GM12878 (cell line): ENCODE measurements at regions not wholly inside any gene's neighbourhood (a gene's known extent, or its start where the extent isn't known, plus 50 kb on each side); places are given as distances from the start of the nearest gene placed in this dataset.

Experiments
- BHLHE40 ChIP-seq, 2 experiments: fragments of 450-650 bp in 1 of 2; IDR thresholded peaks; 2 replicates each; pipeline ENCODE4 v1.6.1; 2011 to 2017; ENCODE audit warnings: low read depth in 2 of 2, borderline replicate concordance in 1 of 2, improper control_type of control experiment in 1 of 2, low read length in 1 of 2, mild to moderate bottlenecking in 1 of 2
- CUX1 ChIP-seq: IDR thresholded peaks from 2 replicates; pipeline ENCODE4 v1.6.1; 2012; ENCODE audit warnings: improper control_type of control experiment, low read depth, low read length; ENCODE audit not compliant: insufficient replicate concordance
- ETV6 ChIP-seq, 2 experiments: fragments of 450-650 bp in 1 of 2; IDR thresholded peaks in 1 of 2; conservative IDR thresholded peaks in 1 of 2; 2 replicates each; pipeline ENCODE4 v1.6.1; 2014; ENCODE audit warnings: antibody characterized with exemption in 1 of 2, borderline replicate concordance in 1 of 2, low read depth in 1 of 2, mild to moderate bottlenecking in 1 of 2, moderate library complexity in 1 of 2
- IKZF1 ChIP-seq: fragments of 450-650 bp; conservative IDR thresholded peaks from 2 replicates; pipeline ENCODE4 v1.6.1; 2017; ENCODE audit warnings: antibody characterized with exemption, mild to moderate bottlenecking
- NFXL1 ChIP-seq: fragments of 450-650 bp; IDR thresholded peaks from 2 replicates; pipeline ENCODE4 v1.6.1; 2017; ENCODE audit warnings: antibody characterized with exemption, mild to moderate bottlenecking, borderline replicate concordance
- PAX5 ChIP-seq: IDR thresholded peaks from 2 replicates; pipeline ENCODE4 v1.6.1; 2011; ENCODE audit warnings: low read depth, low read length, borderline replicate concordance
- SIX5 ChIP-seq: IDR thresholded peaks from 2 replicates; pipeline ENCODE4 v1.6.1; 2011; ENCODE audit warnings: mild to moderate bottlenecking, low read depth, low read length, moderate library complexity; ENCODE audit not compliant: severe bottlenecking
- SKIL ChIP-seq: fragments of 450-650 bp; IDR thresholded peaks from 2 replicates; pipeline ENCODE4 v1.6.1; 2017; ENCODE audit warnings: mild to moderate bottlenecking, low read depth, inconsistent platforms; ENCODE audit not compliant: poor library complexity, severe bottlenecking
- SREBF2 ChIP-seq: IDR thresholded peaks from 2 replicates; pipeline ENCODE4 v1.6.1; 2012; ENCODE audit warnings: mild to moderate bottlenecking, low read length
- TARDBP ChIP-seq: IDR thresholded peaks from 2 replicates; pipeline ENCODE4 v1.6.1; 2016; ENCODE audit warnings: borderline replicate concordance
- ZNF687 ChIP-seq: fragments of 450-650 bp; IDR thresholded peaks from 2 replicates; pipeline ENCODE4 v1.6.1; 2017; ENCODE audit warnings: mild to moderate bottlenecking, moderate library complexity
- TF ChIP-seq, protein P1 (sequence below): IDR thresholded peaks from 2 replicates; pipeline ENCODE4 v1.6.1; 2011; ENCODE audit warnings: borderline replicate concordance, low read depth, mild to moderate bottlenecking, moderate library complexity, low read length; ENCODE audit not compliant: insufficient read depth, poor library complexity, severe bottlenecking

DNA sequence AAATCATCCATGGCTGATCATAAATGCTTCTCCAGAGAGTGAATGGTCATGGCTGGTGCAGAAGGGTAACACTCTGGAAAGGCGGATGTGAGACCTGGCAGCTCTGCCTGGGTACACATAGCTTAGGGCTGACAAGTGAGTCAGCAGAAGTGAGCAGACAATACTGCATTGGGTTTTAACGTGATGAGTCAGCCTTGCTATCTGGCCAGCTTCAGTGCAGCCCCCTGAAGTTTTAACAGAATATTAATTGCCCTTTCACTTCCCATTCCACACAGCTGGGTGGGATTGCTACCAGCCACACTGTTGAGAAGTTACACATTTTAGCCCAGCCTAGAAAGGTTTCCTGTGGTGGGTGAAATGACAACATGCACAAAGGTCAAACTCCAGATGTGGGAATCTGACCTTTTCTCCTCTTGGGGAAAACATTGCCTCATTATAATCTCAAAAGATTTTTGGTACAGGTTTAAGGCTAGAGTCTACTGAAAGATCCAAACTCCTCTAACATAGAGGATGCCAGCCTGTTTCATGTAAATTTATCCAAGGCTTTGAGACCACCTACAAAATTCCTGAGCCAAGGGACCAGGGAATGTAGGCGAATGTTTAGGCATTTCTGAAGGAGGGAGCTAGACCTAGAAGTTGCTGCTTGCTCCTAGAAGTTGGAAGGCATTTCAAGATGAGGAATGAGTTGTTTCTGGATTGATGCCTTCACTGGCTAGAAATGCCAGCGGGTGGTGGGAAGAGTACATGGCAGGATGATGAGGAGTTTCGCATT lies 230.3 kb upstream of the PGRMC2 start (continued):
- TF ChIP-seq SIX5: no peak
- TF ChIP-seq SREBF2: no peak
- no peak for TF ChIP-seq TARDBP
- TF ChIP-seq BHLHE40 (IDR thresholded peaks at IDR 0.05; ENCODE audit: borderline replicate concordance in 1 of 2, low read depth in 2 of 2, low read length in 1 of 2): peak in 1 of 2 experiments; percentile 62; a peak in 1 of 4 replicates
- peak; percentile 83 for TF ChIP-seq PAX5
- peak; percentile 95 for TF ChIP-seq SKIL
- TF ChIP-seq, protein P1, sequence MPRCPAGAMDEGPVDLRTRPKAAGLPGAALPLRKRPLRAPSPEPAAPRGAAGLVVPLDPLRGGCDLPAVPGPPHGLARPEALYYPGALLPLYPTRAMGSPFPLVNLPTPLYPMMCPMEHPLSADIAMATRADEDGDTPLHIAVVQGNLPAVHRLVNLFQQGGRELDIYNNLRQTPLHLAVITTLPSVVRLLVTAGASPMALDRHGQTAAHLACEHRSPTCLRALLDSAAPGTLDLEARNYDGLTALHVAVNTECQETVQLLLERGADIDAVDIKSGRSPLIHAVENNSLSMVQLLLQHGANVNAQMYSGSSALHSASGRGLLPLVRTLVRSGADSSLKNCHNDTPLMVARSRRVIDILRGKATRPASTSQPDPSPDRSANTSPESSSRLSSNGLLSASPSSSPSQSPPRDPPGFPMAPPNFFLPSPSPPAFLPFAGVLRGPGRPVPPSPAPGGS: peak; percentile 83
- peak; percentile 99 for TF ChIP-seq IKZF1
- TF ChIP-seq ETV6 (conservative IDR thresholded peaks at IDR 0.05 in 1 of 2, IDR thresholded peaks at IDR 0.05 in 1 of 2; ENCODE audit: borderline replicate concordance in 1 of 2, low read depth in 1 of 2): peak in 1 of 2 experiments; percentile 65; a peak in 2 of 4 replicates
- TF ChIP-seq ZNF687: 0 out of 2 replicates have a peak, but pooled peaks have one; percentile 32
- TF ChIP-seq CUX1: no peak
- TF ChIP-seq NFXL1: no peak
